HG03521 (cell line): ENCODE measurements at regions not wholly inside any gene's neighbourhood (a gene's known extent, or its start where the extent isn't known, plus 50 kb on each side); places are given as distances from the start of the nearest gene placed in this dataset.
"Not testable (repeated sequence)": the region's sequence is repeated elsewhere in the genome, so short reads cannot be mapped to it uniquely, and the experiment has no call there.

Source experiments
- ATAC-seq: cut with Tn5 transposase; IDR thresholded peaks from one replicate; pipeline ENCODE4 v1.9.1; 2021; ENCODE audit warnings: mild to moderate bottlenecking, moderate library complexity; ENCODE audit not compliant: unreplicated experiment

GRCh38 chr1:217138799-217139466, 415.7 kb upstream of the ESRRG start:
- no peak for ATAC-seq

- ATAC-seq = no peak
Measured at GRCh38 chr1:217138173-217138765, 415.0 kb upstream of the ESRRG start.

- no peak for ATAC-seq
Measured at GRCh38 chr1:217137210-217137881, 414.1 kb upstream of the ESRRG start.

GRCh38 chr1:217136895-217137205, 413.6 kb upstream of the ESRRG start:
- no peak for ATAC-seq

- ATAC-seq = no peak
Measured at GRCh38 chr1:217135987-217136894, 413.0 kb upstream of the ESRRG start.

GRCh38 chr1:217135569-217135915, 412.3 kb upstream of the ESRRG start:
- ATAC-seq = no peak

- no peak for ATAC-seq
Measured at GRCh38 chr1:217134857-217135568, 411.8 kb upstream of the ESRRG start.

- ATAC-seq = no peak
Measured at GRCh38 chr1:217133958-217134856, 411.0 kb upstream of the ESRRG start.

- ATAC-seq = no peak
Measured at GRCh38 chr1:217133092-217133491, 409.9 kb upstream of the ESRRG start.

- not testable (repeated sequence) for ATAC-seq
Measured at GRCh38 chr1:217123340-217123739, 400.1 kb upstream of the ESRRG start.

GRCh38 chr1:217117973-217118465, 394.8 kb upstream of the ESRRG start:
- ATAC-seq = no peak

GRCh38 chr1:217115404-217116380, 392.5 kb upstream of the ESRRG start:
- no peak for ATAC-seq

- no peak for ATAC-seq
Measured at GRCh38 chr1:217109928-217110327, 386.7 kb upstream of the ESRRG start.

- no peak for ATAC-seq
Measured at GRCh38 chr1:217106231-217106901, 383.1 kb upstream of the ESRRG start.

GRCh38 chr1:217105437-217105836, 382.2 kb upstream of the ESRRG start:
- no peak for ATAC-seq

GRCh38 chr1:217097819-217098218, 374.6 kb upstream of the ESRRG start:
- ATAC-seq = no peak

GRCh38 chr1:217096200-217096599, 373.0 kb upstream of the ESRRG start:
- no peak for ATAC-seq

GRCh38 chr1:217095050-217095622, 371.9 kb upstream of the ESRRG start:
- no peak for ATAC-seq
